ENCODE measurements at regions not wholly inside any gene's neighbourhood (a gene's known extent, or its start where the extent isn't known, plus 50 kb on each side); places are given as distances from the start of the nearest gene placed in this dataset.

- Histone ChIP-seq H3K27ac (no peak overlapping the region), H3K4me1 (ENCODE audit: low read depth) (peaks cover 3% of the 10 kb centered on the region), H3K9me3 (ENCODE audit: low read depth) (no peaks in the 10 kb centered on the region), H3K4me3 (no peak overlapping the region), H3K27me3 (no peaks in the 10 kb centered on the region), H3K36me3 (no peaks in the 10 kb centered on the region)
- no peak for DNase-seq (ENCODE audit: low read depth in 1 of 2, low spot score in 1 of 2)
- no peak for TF ChIP-seq CTCF (IDR thresholded peaks at IDR 0.05; ENCODE audit: low read depth, low read length)
Observed at GRCh38 chr5:166091931-166092330, 2199.5 kb upstream of the WWC1 start.

GRCh38 chr5:166093312-166093711 lies 2198.1 kb upstream of the WWC1 start:
- Histone ChIP-seq H3K36me3 (no peaks in the 10 kb centered on the region), H3K27ac (no peak overlapping the region), H3K4me1 (ENCODE audit: low read depth) (peaks cover 1% of the 10 kb centered on the region), H3K4me3 (no peak overlapping the region), H3K9me3 (ENCODE audit: low read depth) (no peaks in the 10 kb centered on the region), H3K27me3 (no peaks in the 10 kb centered on the region)
- no peak for TF ChIP-seq CTCF (IDR thresholded peaks at IDR 0.05; ENCODE audit: low read depth, low read length)
- no peak for DNase-seq (ENCODE audit: low read depth in 1 of 2, low spot score in 1 of 2)

- no peak for TF ChIP-seq CTCF (IDR thresholded peaks at IDR 0.05; ENCODE audit: low read depth, low read length)
- Histone ChIP-seq H3K27me3 (no peaks in the 10 kb centered on the region), H3K4me3 (no peak overlapping the region), H3K4me1 (ENCODE audit: low read depth) (peaks cover 5% of the 10 kb centered on the region), H3K9me3 (ENCODE audit: low read depth) (no peaks in the 10 kb centered on the region), H3K27ac (no peak overlapping the region), H3K36me3 (no peaks in the 10 kb centered on the region)
- no peak for DNase-seq (ENCODE audit: low read depth in 1 of 2, low spot score in 1 of 2)
Observed at GRCh38 chr5:166102947-166103346, 2188.5 kb upstream of the WWC1 start.

GRCh38 chr5:166111021-166111420 lies 2180.4 kb upstream of the WWC1 start:
- DNase-seq (ENCODE audit: low read depth in 1 of 2, low spot score in 1 of 2): no peak
- H3K27ac ChIP-seq: no peak overlapping the region
- H3K4me1 ChIP-seq (ENCODE audit: low read depth): no peaks in the 10 kb centered on the region
- H3K9me3 ChIP-seq (ENCODE audit: low read depth): no peaks in the 10 kb centered on the region
- H3K27me3 ChIP-seq: no peaks in the 10 kb centered on the region
- no peak overlapping the region for H3K4me3 ChIP-seq
- TF ChIP-seq CTCF (IDR thresholded peaks at IDR 0.05; ENCODE audit: low read depth, low read length): no peak
- no peaks in the 10 kb centered on the region for H3K36me3 ChIP-seq

GRCh38 chr5:166117072-166118066 lies 2174.1 kb upstream of the WWC1 start:
- no peak for DNase-seq (ENCODE audit: low read depth in 1 of 2, low spot score in 1 of 2)
- H3K27ac ChIP-seq: no peak overlapping the region

More at GRCh38 chr5:166117072-166118066, 2174.1 kb upstream of the WWC1 start:
- no peak overlapping the region for H3K4me3 ChIP-seq
- TF ChIP-seq CTCF (IDR thresholded peaks at IDR 0.05; ENCODE audit: low read depth, low read length): no peak
- H3K27me3 ChIP-seq: no peaks in the 10 kb centered on the region
- no peaks in the 10 kb centered on the region for H3K9me3 ChIP-seq (ENCODE audit: low read depth)
- no peaks in the 10 kb centered on the region for H3K4me1 ChIP-seq (ENCODE audit: low read depth)
- H3K36me3 ChIP-seq: no peaks in the 10 kb centered on the region

All from cardiac muscle cell (in vitro differentiated cells and primary cell).